OCI-LY1 (cell line): ENCODE measurements at regions not wholly inside any gene's neighbourhood (a gene's known extent, or its start where the extent isn't known, plus 50 kb on each side); places are given as distances from the start of the nearest gene placed in this dataset.
A peak's percentile ranks its signal among the peaks of the same experiment; 100 is the strongest.

ENCODE experiments used
- H2AFZ ChIP-seq: fragments of 200-600 bp; sonication (generic), shearing (Covaris generic); 2 replicates; pipeline ENCODE4 v1.6.0; 2014; ENCODE audit warnings: antibody characterized with exemption, mild to moderate bottlenecking, low read length
- H3F3A ChIP-seq: fragments of 200-600 bp; sonication (generic), shearing (Covaris generic); 2 replicates; pipeline ENCODE4 v1.6.0; 2014; ENCODE audit warnings: mild to moderate bottlenecking, antibody characterized with exemption, low read length, moderate library complexity; ENCODE audit not compliant: insufficient read depth
- H3K27ac ChIP-seq: fragments of 200-600 bp; sonication (generic); 2 replicates; pipeline ENCODE4 v1.5.1; 2014; ENCODE audit warnings: low read length, mixed run types, mild to moderate bottlenecking, low read depth; ENCODE audit not compliant: poor library complexity, severe bottlenecking
- H3K27me3 ChIP-seq: fragments of 200-600 bp; sonication (generic); 2 replicates; pipeline ENCODE4 v1.6.0; 2014; ENCODE audit warnings: antibody characterized with exemption, mild to moderate bottlenecking, low read length, moderate library complexity; ENCODE audit not compliant: insufficient read depth
- H3K36me3 ChIP-seq: fragments of 200-600 bp; sonication (generic); 2 replicates; pipeline ENCODE4 v1.6.1; 2014; ENCODE audit warnings: mild to moderate bottlenecking, antibody characterized with exemption, low read length, moderate library complexity, mixed read lengths; ENCODE audit not compliant: insufficient read depth
- H3K4me1 ChIP-seq: fragments of 200-600 bp; sonication (generic); 2 replicates; pipeline ENCODE4 v1.5.1; 2014; ENCODE audit warnings: mild to moderate bottlenecking, low read length, moderate library complexity; ENCODE audit not compliant: insufficient read depth, severe bottlenecking
- H3K4me2 ChIP-seq: fragments of 200-600 bp; sonication (generic), shearing (Covaris generic); 2 replicates; pipeline ENCODE4 v1.6.1; 2014; ENCODE audit warnings: low read length
- H3K4me3 ChIP-seq: fragments of 200-600 bp; sonication (generic); 2 replicates; pipeline ENCODE4 v1.5.1; 2014; ENCODE audit warnings: low read length, low read depth, mild to moderate bottlenecking, mixed read lengths; ENCODE audit not compliant: poor library complexity, severe bottlenecking
- H3K79me2 ChIP-seq: fragments of 200-600 bp; shearing (Covaris generic); 2 replicates; pipeline ENCODE4 v1.6.1; 2016; ENCODE audit warnings: mixed run types, low read length, mixed read lengths; ENCODE audit not compliant: insufficient read depth
- H3K9ac ChIP-seq: fragments of 200-600 bp; sonication (generic), shearing (Covaris generic); 2 replicates; pipeline ENCODE4 v1.6.1; 2014; ENCODE audit warnings: mild to moderate bottlenecking, low read length, mixed read lengths
- H3K9me2 ChIP-seq: fragments of 200-600 bp; sonication (generic), shearing (Covaris generic); 2 replicates; pipeline ENCODE4 v1.6.1; 2014; ENCODE audit warnings: low read depth, mild to moderate bottlenecking, low read length, mixed read lengths
- H3K9me3 ChIP-seq: fragments of 200-600 bp; shearing (Covaris generic); 2 replicates; pipeline ENCODE4 v1.6.1; 2014; ENCODE audit warnings: low read length, mixed read lengths
- H4K20me1 ChIP-seq: fragments of 200-600 bp; sonication (generic), shearing (Covaris generic); 2 replicates; pipeline ENCODE4 v1.6.0; 2016; ENCODE audit warnings: mild to moderate bottlenecking, low read length; ENCODE audit not compliant: insufficient read depth
- CTCF ChIP-seq: fragments of 200-600 bp; sonication (generic), shearing (Covaris generic); IDR thresholded peaks from 2 replicates; pipeline ENCODE4 v1.5.1; 2017; ENCODE audit warnings: mild to moderate bottlenecking, antibody characterized with exemption, low read length, moderate library complexity, mixed read lengths
- EZH2 ChIP-seq: fragments of 200-600 bp; sonication (generic), shearing (Covaris generic); IDR thresholded peaks from 2 replicates; pipeline ENCODE4 v1.8.0; 2017; ENCODE audit warnings: borderline replicate concordance, mixed run types, mild to moderate bottlenecking, antibody characterized with exemption, low read length, moderate library complexity, mixed read lengths

- Histone ChIP-seq H3K27me3 (no peaks in the 10 kb centered on the region), H3K4me1 (no peaks in the 10 kb centered on the region), H3K9ac (no peak overlapping the region), H4K20me1 (no peaks in the 10 kb centered on the region), H3K36me3 (no peaks in the 10 kb centered on the region), H3F3A (no peaks in the 10 kb centered on the region), H2AFZ (no peak overlapping the region), H3K27ac (no peak overlapping the region), H3K79me2 (no peaks in the 10 kb centered on the region), H3K4me2 (no peak overlapping the region), H3K9me3 (no peaks in the 10 kb centered on the region), H3K9me2 (no peaks in the 10 kb centered on the region), H3K4me3 (no peak overlapping the region)
- TF ChIP-seq EZH2 (no peak), CTCF (peak; percentile 89)
Observed at GRCh38 chr5:99060306-99061261, 131.8 kb upstream of the CHD1 start.

GRCh38 chr5:99059685-99060084, 130.9 kb upstream of the CHD1 start:
- Histone ChIP-seq H3K4me1 (no peaks in the 10 kb centered on the region), H3K9ac (no peak overlapping the region), H3K9me3 (no peaks in the 10 kb centered on the region), H3K36me3 (no peaks in the 10 kb centered on the region), H3K27me3 (no peaks in the 10 kb centered on the region), H3K79me2 (no peaks in the 10 kb centered on the region), H2AFZ (no peak overlapping the region), H3F3A (no peaks in the 10 kb centered on the region), H4K20me1 (no peaks in the 10 kb centered on the region), H3K27ac (no peak overlapping the region), H3K4me3 (no peak overlapping the region), H3K4me2 (no peak overlapping the region), H3K9me2 (no peaks in the 10 kb centered on the region)
- no peak for TF ChIP-seq EZH2
- TF ChIP-seq CTCF = no peak

GRCh38 chr5:99058466-99058865, 129.7 kb upstream of the CHD1 start:
- TF ChIP-seq CTCF (no peak), EZH2 (no peak)

More at GRCh38 chr5:99058466-99058865, 129.7 kb upstream of the CHD1 start:
- no peak overlapping the region for H3K9ac ChIP-seq
- H3F3A ChIP-seq = no peaks in the 10 kb centered on the region
- no peaks in the 10 kb centered on the region for H3K27me3 ChIP-seq
- no peaks in the 10 kb centered on the region for H3K79me2 ChIP-seq
- H2AFZ ChIP-seq = no peak overlapping the region
- no peak overlapping the region for H3K4me3 ChIP-seq
- H3K4me2 ChIP-seq = no peak overlapping the region
- no peaks in the 10 kb centered on the region for H4K20me1 ChIP-seq
- H3K36me3 ChIP-seq = no peaks in the 10 kb centered on the region
- no peaks in the 10 kb centered on the region for H3K9me3 ChIP-seq
- no peak overlapping the region for H3K27ac ChIP-seq
- H3K9me2 ChIP-seq = no peaks in the 10 kb centered on the region
- no peaks in the 10 kb centered on the region for H3K4me1 ChIP-seq
